AG20443 (cell line): ENCODE measurements at regions not wholly inside any gene's neighbourhood (a gene's known extent, or its start where the extent isn't known, plus 50 kb on each side); places are given as distances from the start of the nearest gene placed in this dataset.

Experiments
- DNase-seq: peaks from one replicate; pipeline ENCODE4 v3.0.0; 2012; ENCODE audit warnings: low spot score, mixed read lengths

- DNase-seq: no peak
These were observed 190.3 kb upstream of the HDDC2 start for GRCh38 chr6:125491860-125492618.

GRCh38 chr6:125498606-125499005 lies 196.8 kb upstream of the HDDC2 start:
- DNase-seq: no peak

GRCh38 chr6:125499535-125499934 lies 197.8 kb upstream of the HDDC2 start:
- no peak for DNase-seq

GRCh38 chr6:125503181-125503580 lies 201.4 kb upstream of the HDDC2 start:
- no peak for DNase-seq

GRCh38 chr6:125507987-125508655 lies 206.4 kb upstream of the HDDC2 start:
- no peak for DNase-seq

- DNase-seq: no peak
These were observed 207.0 kb upstream of the HDDC2 start for GRCh38 chr6:125508793-125509192.

- no peak for DNase-seq
These were observed 207.7 kb upstream of the HDDC2 start for GRCh38 chr6:125509477-125509876.

GRCh38 chr6:125510405-125510804 lies 208.6 kb upstream of the HDDC2 start:
- DNase-seq: no peak

GRCh38 chr6:125511809-125512396 lies 210.1 kb upstream of the HDDC2 start:
- peak; percentile 12 for DNase-seq

- no peak for DNase-seq
These were observed 210.9 kb upstream of the HDDC2 start for GRCh38 chr6:125512621-125513020.

- no peak for DNase-seq
These were observed 212.2 kb upstream of the HDDC2 start for GRCh38 chr6:125513978-125514377.

GRCh38 chr6:125516644-125517043 lies 214.9 kb upstream of the HDDC2 start:
- no peak for DNase-seq

- no peak for DNase-seq
These were observed 217.6 kb upstream of the HDDC2 start for GRCh38 chr6:125519367-125519766.

- no peak for DNase-seq
These were observed 222.6 kb upstream of the HDDC2 start for GRCh38 chr6:125524356-125524755.

- DNase-seq: no peak
These were observed 223.3 kb upstream of the HEY2 start for GRCh38 chr6:125526007-125526720.

GRCh38 chr6:125528621-125529041 lies 220.8 kb upstream of the HEY2 start:
- DNase-seq: no peak

GRCh38 chr6:125529061-125529460 lies 220.4 kb upstream of the HEY2 start:
- DNase-seq: no peak

- no peak for DNase-seq
These were observed 215.6 kb upstream of the HEY2 start for GRCh38 chr6:125533710-125534397.

GRCh38 chr6:125534430-125535263 lies 214.8 kb upstream of the HEY2 start:
- DNase-seq: no peak

GRCh38 chr6:125537090-125537489 lies 212.3 kb upstream of the HEY2 start:
- DNase-seq: no peak

- no peak for DNase-seq
These were observed 209.5 kb upstream of the HEY2 start for GRCh38 chr6:125539892-125540291.
